Sigmoid colon (tissue), 6 donors: ENCODE measurements at regions not wholly inside any gene's neighbourhood (a gene's known extent, or its start where the extent isn't known, plus 50 kb on each side); places are given as distances from the start of the nearest gene placed in this dataset.

Experiments used
- DNase-seq: peaks from one replicate; pipeline ENCODE4 v3.0.0-alpha.2; 2019
- H3K27ac ChIP-seq, 4 donors: fragments of 200-600 bp; sonication (generic); one replicate each; pipeline ENCODE4 v1.5.1; 2016 to 2019; ENCODE audit warnings: mild to moderate bottlenecking in 1 of 4
- H3K27me3 ChIP-seq, 3 donors: fragments of 200-600 bp; sonication (generic); one replicate each; pipeline ENCODE4 v1.5.1; 2019; ENCODE audit warnings: mild to moderate bottlenecking in 1 of 3
- H3K36me3 ChIP-seq, 4 donors: fragments of 200-600 bp; sonication (generic); one replicate each; pipeline ENCODE4 v1.5.1; 2016 to 2019
- H3K4me1 ChIP-seq, 4 donors: fragments of 200-600 bp; sonication (generic); one replicate each; pipeline ENCODE4 v1.5.1; 2017 to 2019
- H3K4me3 ChIP-seq, 4 donors: fragments of 200-600 bp; sonication (generic); one replicate each; pipeline ENCODE4 v1.5.1; 2017 to 2019; ENCODE audit warnings: mild to moderate bottlenecking in 2 of 4, moderate library complexity in 1 of 4
- H3K9me3 ChIP-seq, 4 donors: fragments of 200-600 bp in 3 of 4; sonication (generic) in 3 of 4; one replicate each; pipeline versions ENCODE4 v1.5.1 to v1.6.1; 2013 to 2019
- CTCF ChIP-seq, 4 experiments: fragments of 450-650 bp in 3 of 4; fragments of 200-600 bp in 1 of 4; IDR thresholded peaks; one replicate each; pipeline ENCODE4 v1.5.1; 2016 to 2019; ENCODE audit warnings: antibody characterized with exemption in 4 of 4, mild to moderate bottlenecking in 3 of 4, moderate library complexity in 2 of 4
- EP300 ChIP-seq, 4 donors: sonication (generic); formaldehyde crosslinking; IDR thresholded peaks; one replicate each; pipeline ENCODE4 v1.6.1; 2017; ENCODE audit warnings: antibody characterized with exemption in 4 of 4
- POLR2A ChIP-seq, 2 donors: fragments of 450-650 bp; IDR thresholded peaks; one replicate each; pipeline ENCODE4 v1.6.1; 2016; ENCODE audit warnings: antibody characterized with exemption in 2 of 2, mild to moderate bottlenecking in 2 of 2, moderate library complexity in 2 of 2
- POLR2AphosphoS5 ChIP-seq, 4 donors: sonication (generic); formaldehyde crosslinking; IDR thresholded peaks; one replicate each; pipeline ENCODE4 v1.6.1; 2017; ENCODE audit warnings: antibody characterized with exemption in 4 of 4
- WGBS, 2 donors: extraction: QIAGEN DNeasy Blood & Tissue Kit; methylation state at CpG; one replicate each; pipeline ENCODE4 v1.1.7; 2013; 5-methylcytosine and 5-hydroxymethylcytosine counted together
- intact Hi-C: fragments of 100-400 bp; cut with DNase I; formaldehyde crosslinking; loops from one replicate; pipeline ENCODE4 v1.15.1; 2023
- donor health status: healthy with polysubstance abuse.
- donor health status: healthy.

GRCh38 chr14:49527221-49527620 lies 59.0 kb downstream of the RPS29 start:
- 37 to 48% methylated on average over 1 of the region's 1 CpG for WGBS, 2 donors
- Histone ChIP-seq H3K4me1 (no peaks in the 10 kb centered on the region), H3K36me3 (no peaks in the 10 kb centered on the region), H3K27ac (no peak overlapping the region), H3K9me3 (no peaks in the 10 kb centered on the region), H3K27me3 (no peaks in the 10 kb centered on the region), H3K4me3 (no peak overlapping the region)
- TF ChIP-seq POLR2A (IDR thresholded peaks at IDR 0.05), result no peak
- TF ChIP-seq POLR2AphosphoS5 (IDR thresholded peaks at IDR 0.05), result no peak
- TF ChIP-seq CTCF (IDR thresholded peaks at IDR 0.05), result no peak
- TF ChIP-seq EP300 (IDR thresholded peaks at IDR 0.05), result no peak
- intact Hi-C loops, result no loop called here
- DNase-seq, result no peak

GRCh38 chr14:49526101-49526500 lies 60.1 kb downstream of the RPS29 start:
- no peaks in the 10 kb centered on the region for H3K9me3 ChIP-seq
- no peaks in the 10 kb centered on the region for H3K36me3 ChIP-seq
- DNase-seq, result no peak
- H3K4me3 ChIP-seq, result no peak overlapping the region
- no peaks in the 10 kb centered on the region for H3K4me1 ChIP-seq
- no peak overlapping the region for H3K27ac ChIP-seq
- intact Hi-C loops, result no loop called here
- TF ChIP-seq POLR2AphosphoS5 (IDR thresholded peaks at IDR 0.05) (no peak), POLR2A (IDR thresholded peaks at IDR 0.05) (no peak), CTCF (IDR thresholded peaks at IDR 0.05) (no peak), EP300 (IDR thresholded peaks at IDR 0.05) (no peak)
- no peaks in the 10 kb centered on the region for H3K27me3 ChIP-seq

DNA sequence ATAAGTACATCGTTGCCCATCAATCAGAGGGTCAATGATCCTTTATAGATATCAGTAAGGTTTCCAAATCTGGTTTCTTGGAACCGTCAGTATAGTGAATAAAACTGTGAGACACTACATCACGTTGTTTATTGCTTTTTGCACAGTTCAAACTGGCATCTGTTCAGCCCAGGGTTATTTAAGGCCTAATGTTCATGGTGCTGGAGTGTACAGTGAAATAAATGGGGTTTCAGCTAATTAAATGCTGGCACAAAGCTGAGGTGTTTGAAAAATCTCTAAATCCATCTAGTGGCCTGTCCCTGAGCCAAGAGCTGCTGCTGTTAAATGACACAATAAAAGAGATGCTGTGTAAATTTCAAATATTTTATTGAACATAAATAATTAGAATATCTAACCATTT lies 69.9 kb downstream of the RPS29 start:
- TF ChIP-seq POLR2A (IDR thresholded peaks at IDR 0.05) (no peak), POLR2AphosphoS5 (IDR thresholded peaks at IDR 0.05) (no peak), CTCF (IDR thresholded peaks at IDR 0.05) (no peak), EP300 (IDR thresholded peaks at IDR 0.05) (no peak)
- DNase-seq, result no peak
- Histone ChIP-seq H3K4me1 (no peaks in the 10 kb centered on the region), H3K36me3 (no peaks in the 10 kb centered on the region), H3K27ac (no peak overlapping the region), H3K27me3 (no peaks in the 10 kb centered on the region), H3K4me3 (no peak overlapping the region), H3K9me3 (no peaks in the 10 kb centered on the region)
- intact Hi-C loops, result no loop called here
- 39 to 60% methylated on average over 3 of the region's 3 CpGs for WGBS, 2 donors

DNA sequence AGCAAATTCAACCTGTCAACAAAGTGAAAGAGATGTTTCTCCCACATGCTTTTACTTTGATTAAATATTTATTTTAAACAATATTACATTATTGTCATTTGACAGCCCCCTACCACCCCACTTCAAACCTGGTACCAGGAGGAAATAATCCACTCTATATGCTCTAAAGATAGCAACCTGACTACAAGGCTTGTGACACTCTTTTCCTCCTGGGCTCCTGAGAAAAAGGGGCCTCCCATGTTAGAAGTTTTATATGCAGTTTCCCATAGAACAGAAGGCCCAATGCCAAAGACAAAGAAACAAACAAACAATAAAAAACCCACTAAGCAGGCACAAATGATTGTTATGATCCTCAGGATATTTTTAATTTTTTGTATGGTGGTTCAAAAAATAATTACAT lies 73.6 kb downstream of the RPS29 start:
- Histone ChIP-seq H3K27ac (no peak overlapping the region), H3K36me3 (no peaks in the 10 kb centered on the region), H3K27me3 (no peaks in the 10 kb centered on the region), H3K4me1 (no peaks in the 10 kb centered on the region), H3K4me3 (no peak overlapping the region), H3K9me3 (peaks cover 0 to 2% (median 0%) of the 10 kb centered on the region in 4 donors)
- DNase-seq, result no peak
- intact Hi-C loops, result no loop called here
- no peak for TF ChIP-seq EP300 (IDR thresholded peaks at IDR 0.05)

- no peaks in the 10 kb centered on the region for H3K27me3 ChIP-seq
- no peak overlapping the region for H3K4me3 ChIP-seq
- no peak for DNase-seq
- WGBS, 2 donors, result 46 to 53% methylated on average over 3 of the region's 3 CpGs
- H3K9me3 ChIP-seq, result peaks cover 0 to 2% (median 0%) of the 10 kb centered on the region in 4 donors
- TF ChIP-seq POLR2AphosphoS5 (IDR thresholded peaks at IDR 0.05) (no peak), EP300 (IDR thresholded peaks at IDR 0.05) (no peak), POLR2A (IDR thresholded peaks at IDR 0.05) (no peak), CTCF (IDR thresholded peaks at IDR 0.05) (no peak)
- H3K4me1 ChIP-seq, result no peaks in the 10 kb centered on the region
- intact Hi-C loops, result no loop called here
- no peak overlapping the region for H3K27ac ChIP-seq
- no peaks in the 10 kb centered on the region for H3K36me3 ChIP-seq
Measured at GRCh38 chr14:49512147-49512551, 74.0 kb downstream of the RPS29 start.
